K562 (cell line): ENCODE measurements at regions not wholly inside any gene's neighbourhood (a gene's known extent, or its start where the extent isn't known, plus 50 kb on each side); places are given as distances from the start of the nearest gene placed in this dataset.

Source experiments
- ARID4B ChIP-seq: sonication (generic); formaldehyde crosslinking; IDR thresholded peaks from 2 replicates; pipeline ENCODE4 v1.8.0; 2022; ENCODE audit warnings: mild to moderate bottlenecking, missing genetic modification reagents
- CSDE1 ChIP-seq, 2 experiments: fragments of 450-650 bp; IDR thresholded peaks; 2 replicates each; pipeline ENCODE4 v1.6.1; 2016; ENCODE audit warnings: mild to moderate bottlenecking in 1 of 2
- E2F5 ChIP-seq: sonication (generic); formaldehyde crosslinking; IDR thresholded peaks from 2 replicates; pipeline ENCODE4 v1.8.0; 2022; ENCODE audit warnings: mild to moderate bottlenecking, missing genetic modification reagents
- MAFF ChIP-seq: IDR thresholded peaks from 2 replicates; pipeline ENCODE4 v1.6.1; 2012; ENCODE audit warnings: low read length, improper control_type of control experiment
- ZBTB33 ChIP-seq: sonication (generic); formaldehyde crosslinking; IDR thresholded peaks from 2 replicates; pipeline ENCODE4 v1.8.1; 2023; ENCODE audit warnings: mild to moderate bottlenecking, missing genetic modification reagents
- ZNF444 ChIP-seq: fragments of 250-450 bp; sonication (Bioruptor Pico); IDR thresholded peaks from 2 replicates; pipeline ENCODE4 v1.4.0; 2020; ENCODE audit warnings: mild to moderate bottlenecking, moderate library complexity

GRCh38 chrX:94178145-94178788, 504.3 kb downstream of the FAM133A start:
- TF ChIP-seq ZNF444 (CRISPR knock-in tag) (no peak), MAFF (no peak), CSDE1 (IDR thresholded peaks at IDR 0.05) (no peak), ARID4B (no peak), E2F5 (no peak), ZBTB33 (CRISPR knock-in tag) (no peak)
